ENCODE measurements at regions not wholly inside any gene's neighbourhood (a gene's known extent, or its start where the extent isn't known, plus 50 kb on each side); places are given as distances from the start of the nearest gene placed in this dataset.
"Not testable (repeated sequence)": the region's sequence is repeated elsewhere in the genome, so short reads cannot be mapped to it uniquely, and the experiment has no call there.

GRCh38 chr2:63696496-63696895, 107.7 kb downstream of the MDH1 start:
- DNase-seq, result no peak

DNA sequence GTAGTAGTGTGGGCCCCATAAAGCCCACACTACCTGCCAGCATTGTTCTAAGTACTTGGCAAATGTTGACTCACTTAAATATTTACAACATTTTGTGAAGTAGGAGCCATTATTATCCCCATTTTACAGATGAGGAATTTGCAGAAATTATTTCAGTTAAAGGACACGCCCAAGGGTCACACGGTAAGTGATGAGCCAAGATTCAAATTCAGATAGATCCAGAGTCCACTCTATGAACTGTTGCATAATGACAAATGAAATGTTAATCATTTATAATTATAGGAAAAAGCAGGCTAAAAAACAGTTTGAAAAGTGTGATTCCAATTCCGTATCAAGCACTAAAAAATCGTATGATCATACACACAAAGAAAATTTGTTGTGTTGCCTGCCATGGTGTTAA, 108.4 kb downstream of the MDH1 start:
- DNase-seq, result no peak

GRCh38 chr2:63698786-63699548, 110.2 kb downstream of the MDH1 start:
- peak in 2 of 5 donors; percentile 1 to 36 for DNase-seq

DNA sequence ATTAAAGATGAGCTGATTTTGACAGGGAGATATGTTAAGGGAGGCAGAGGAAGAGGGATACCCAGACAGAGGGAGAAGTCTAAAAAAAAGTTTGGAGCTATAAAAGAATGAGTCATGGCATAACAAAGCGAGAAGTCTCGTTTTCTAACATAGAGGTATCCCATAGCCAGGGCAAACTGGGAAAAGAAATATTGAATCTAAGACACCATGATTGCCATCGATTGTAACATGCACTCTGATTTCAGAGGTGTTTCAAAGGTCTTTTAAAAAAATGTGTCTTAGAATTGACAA, 110.7 kb downstream of the MDH1 start:
- no peak for DNase-seq

DNA sequence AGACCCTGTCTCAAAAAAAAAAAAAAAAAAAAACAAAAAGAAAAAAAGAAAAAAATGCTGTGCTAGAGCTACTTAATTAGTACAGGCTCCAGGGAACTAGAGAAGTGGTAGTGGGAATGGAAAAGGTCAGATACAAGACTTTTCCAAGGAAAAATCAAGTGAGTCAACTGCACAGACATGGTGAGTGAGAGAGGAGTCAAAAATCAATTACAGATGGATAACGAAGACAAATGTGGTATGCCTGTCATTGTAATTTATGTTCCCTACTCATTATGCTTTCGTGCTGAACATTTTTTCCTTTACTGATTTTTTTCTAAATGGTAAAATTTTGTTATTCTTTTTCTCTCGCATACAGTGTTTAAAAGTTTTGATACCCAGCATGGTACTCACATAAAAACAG, 111.5 kb downstream of the MDH1 start:
- no peak for DNase-seq

GRCh38 chr2:63701406-63701805, 112.6 kb downstream of the MDH1 start:
- no peak for DNase-seq

- DNase-seq, result not testable (repeated sequence)
Measured at GRCh38 chr2:63706084-63706483, 117.3 kb downstream of the MDH1 start.

DNA sequence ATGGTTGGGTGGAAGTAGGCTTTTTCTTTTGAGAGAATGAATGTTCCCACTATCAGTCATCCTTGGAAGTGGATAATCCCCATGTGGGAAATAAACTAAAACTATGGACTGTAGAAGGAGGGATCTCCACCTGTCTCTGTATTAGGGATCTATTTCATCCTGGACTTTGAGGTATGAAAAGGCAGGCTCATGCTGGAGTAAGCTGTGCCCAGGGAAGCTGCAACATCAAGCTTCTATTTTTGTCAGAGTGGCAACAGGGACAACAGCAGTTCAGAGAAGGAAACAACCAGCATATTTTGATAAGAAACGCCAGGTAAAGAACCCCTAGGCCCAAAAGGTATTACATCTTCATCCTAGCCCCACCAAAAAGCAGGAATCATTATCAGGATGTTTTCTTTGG, 122.0 kb downstream of the MDH1 start:
- no peak for DNase-seq

GRCh38 chr2:63712748-63713147, 124.0 kb downstream of the MDH1 start:
- no peak for DNase-seq

DNA sequence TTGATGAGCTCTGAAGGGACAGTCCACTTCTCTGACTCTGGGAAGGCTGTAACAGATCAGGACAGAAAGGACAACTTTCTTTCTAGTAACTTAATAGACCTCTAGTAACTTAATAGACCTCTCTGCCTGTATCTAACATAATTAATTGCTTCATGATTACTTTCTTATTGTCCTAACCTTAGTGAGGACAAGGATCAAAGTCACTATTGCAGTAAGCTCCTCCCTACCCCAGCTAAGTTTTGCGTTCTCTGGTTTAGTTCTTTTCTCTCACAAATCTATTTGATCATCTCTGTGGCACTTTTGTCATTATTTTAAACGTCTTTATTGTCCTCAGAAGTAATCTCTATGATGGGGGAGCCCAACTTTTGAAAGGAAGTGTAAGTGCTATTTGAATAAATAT, 125.5 kb upstream of the UGP2 start:
- no peak for DNase-seq

- DNase-seq, result no peak
Measured at GRCh38 chr2:63719052-63719451, 122.6 kb upstream of the UGP2 start.

DNA sequence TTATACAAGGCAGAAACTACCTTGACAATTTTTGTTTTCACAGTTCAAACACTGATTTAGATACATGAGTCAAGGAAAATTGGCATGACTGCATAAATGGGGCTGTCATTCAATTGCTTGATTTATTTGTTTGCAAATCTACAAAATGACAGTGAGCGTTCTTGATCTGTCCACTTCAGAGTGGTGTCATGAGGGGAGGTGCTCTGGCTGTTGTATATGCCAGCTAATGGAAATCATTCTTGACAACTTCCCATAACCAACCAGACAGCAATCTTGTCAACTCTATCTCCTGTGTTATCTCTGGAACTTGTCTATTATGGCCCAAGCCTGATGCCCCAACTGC, 120.6 kb upstream of the UGP2 start:
- no peak for DNase-seq

DNA sequence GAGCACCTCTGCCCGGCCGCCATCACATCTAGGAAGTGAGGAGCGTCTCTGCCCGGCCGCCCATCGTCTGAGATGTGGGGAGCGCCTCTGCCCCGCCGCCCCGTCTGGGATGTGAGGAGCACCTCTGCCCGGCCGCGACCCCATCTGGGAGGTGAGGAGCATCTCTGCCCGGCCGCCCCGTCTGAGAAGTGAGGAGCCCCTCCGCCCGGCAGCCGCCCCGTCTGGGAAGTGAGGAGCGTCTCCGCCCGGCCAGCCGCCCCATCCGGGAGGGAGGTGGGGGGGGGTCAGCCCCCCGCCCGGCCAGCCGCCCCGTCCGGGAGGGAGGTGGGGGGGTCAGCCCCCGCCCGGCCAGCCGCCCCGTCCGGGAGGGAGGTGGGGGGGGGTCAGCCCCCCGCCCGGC, 119.4 kb upstream of the UGP2 start:
- not testable (repeated sequence) for DNase-seq

DNA sequence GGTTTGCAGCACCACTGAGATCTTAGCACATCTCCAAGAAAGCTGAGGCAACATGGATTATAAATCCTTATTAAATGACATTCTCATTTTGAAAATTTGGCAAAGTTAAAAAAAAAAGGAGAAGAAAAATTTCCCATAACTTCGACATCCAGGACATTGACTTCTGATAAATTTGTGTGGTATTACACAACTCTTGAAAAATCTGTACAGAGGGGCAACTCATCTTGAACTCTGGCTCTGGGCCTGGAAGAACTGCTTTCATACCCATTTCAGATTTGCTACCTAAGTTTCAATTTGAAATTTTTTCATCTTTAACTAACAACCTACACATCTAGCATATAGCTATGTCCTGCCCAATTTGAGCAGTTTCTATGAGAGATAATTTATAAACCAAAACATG, 118.0 kb upstream of the UGP2 start:
- no peak for DNase-seq

- DNase-seq, result not testable (repeated sequence)
Measured at GRCh38 chr2:63725212-63725611, 116.5 kb upstream of the UGP2 start.

DNA sequence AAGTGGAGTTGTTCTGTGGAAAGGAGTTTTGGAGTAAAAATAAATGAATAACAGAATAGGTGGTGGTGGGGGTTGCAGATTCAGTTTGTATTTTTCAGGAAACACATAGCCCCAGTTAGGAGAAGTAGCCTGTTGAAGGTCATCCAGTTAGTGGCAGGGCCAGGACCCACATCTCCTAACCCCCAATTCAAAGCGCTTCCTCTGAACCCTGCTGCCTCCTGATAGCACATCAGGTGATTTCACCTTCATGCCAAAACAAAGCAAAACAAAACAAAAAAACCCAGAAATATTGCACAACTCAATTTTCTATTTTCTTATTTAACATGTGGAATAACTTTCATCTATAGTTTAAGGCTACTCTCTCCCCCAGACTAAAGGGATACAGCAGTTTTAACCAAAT, 112.3 kb upstream of the UGP2 start:
- DNase-seq, result no peak

- no peak for DNase-seq
Measured at GRCh38 chr2:63729831-63730230, 111.9 kb upstream of the UGP2 start.

GRCh38 chr2:63734510-63734909, 107.2 kb upstream of the UGP2 start:
- DNase-seq, result no peak

GRCh38 chr2:63735263-63735662, 106.4 kb upstream of the UGP2 start:
- DNase-seq, result no peak

DNA sequence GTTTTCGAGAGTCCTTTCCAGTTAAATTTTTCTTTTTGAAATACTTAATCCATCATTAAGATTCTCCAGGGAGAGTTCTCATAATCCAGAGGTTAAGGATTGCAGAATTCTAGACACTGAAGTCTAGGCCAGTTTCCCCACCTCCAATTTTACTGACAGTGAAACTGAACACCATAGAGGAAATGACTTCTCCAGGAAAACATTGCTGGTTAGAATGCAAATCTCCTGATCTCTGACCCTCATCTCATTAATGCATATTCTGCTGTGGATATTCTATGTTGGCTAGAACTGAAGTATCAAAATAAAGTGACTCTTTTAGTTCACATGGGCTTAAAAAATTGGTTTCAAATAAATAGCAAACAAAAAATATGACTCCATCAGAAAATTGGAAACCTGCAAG, 105.8 kb upstream of the UGP2 start:
- no peak for DNase-seq

- no peak for DNase-seq
Measured at GRCh38 chr2:63736354-63736753, 105.3 kb upstream of the UGP2 start.

- no peak for DNase-seq
Measured at GRCh38 chr2:63737081-63737751, 104.5 kb upstream of the UGP2 start.

GRCh38 chr2:63738019-63738418, 103.7 kb upstream of the UGP2 start:
- no peak for DNase-seq

DNA sequence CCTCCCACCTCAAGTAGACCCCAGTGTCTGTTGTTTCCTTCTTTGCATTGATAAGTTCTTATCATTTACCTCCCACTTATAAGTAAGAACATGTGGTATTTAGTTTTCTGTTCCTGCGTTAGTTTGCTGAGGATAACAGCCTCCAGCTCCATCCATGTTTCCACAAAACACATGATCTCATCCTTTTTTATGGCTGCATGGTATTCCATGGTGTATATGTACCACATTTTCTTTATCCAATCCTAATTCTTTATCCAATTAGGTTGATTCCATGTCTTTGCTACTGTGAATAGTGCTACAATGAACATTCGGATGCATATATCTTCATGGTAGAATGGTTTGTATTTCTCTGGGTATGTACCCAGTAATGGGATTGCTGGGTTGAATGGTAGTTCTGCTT, 102.5 kb upstream of the UGP2 start:
- DNase-seq, result not testable (repeated sequence)

GRCh38 chr2:63740020-63740419, 101.7 kb upstream of the UGP2 start:
- DNase-seq, result no peak
